ENCODE measurements at regions not wholly inside any gene's neighbourhood (a gene's known extent, or its start where the extent isn't known, plus 50 kb on each side); places are given as distances from the start of the nearest gene placed in this dataset.
"Not testable (repeated sequence)": the region's sequence is repeated elsewhere in the genome, so short reads cannot be mapped to it uniquely, and the experiment has no call there.

- DNase-seq = no peak
Observed at GRCh38 chr10:93222211-93222754, 148.6 kb downstream of the CYP26A1 start.

- no peak for DNase-seq
Observed at GRCh38 chr10:93222876-93223275, 149.2 kb downstream of the CYP26A1 start.

- no peak for DNase-seq
Observed at GRCh38 chr10:93223336-93223735, 149.6 kb downstream of the CYP26A1 start.

DNA sequence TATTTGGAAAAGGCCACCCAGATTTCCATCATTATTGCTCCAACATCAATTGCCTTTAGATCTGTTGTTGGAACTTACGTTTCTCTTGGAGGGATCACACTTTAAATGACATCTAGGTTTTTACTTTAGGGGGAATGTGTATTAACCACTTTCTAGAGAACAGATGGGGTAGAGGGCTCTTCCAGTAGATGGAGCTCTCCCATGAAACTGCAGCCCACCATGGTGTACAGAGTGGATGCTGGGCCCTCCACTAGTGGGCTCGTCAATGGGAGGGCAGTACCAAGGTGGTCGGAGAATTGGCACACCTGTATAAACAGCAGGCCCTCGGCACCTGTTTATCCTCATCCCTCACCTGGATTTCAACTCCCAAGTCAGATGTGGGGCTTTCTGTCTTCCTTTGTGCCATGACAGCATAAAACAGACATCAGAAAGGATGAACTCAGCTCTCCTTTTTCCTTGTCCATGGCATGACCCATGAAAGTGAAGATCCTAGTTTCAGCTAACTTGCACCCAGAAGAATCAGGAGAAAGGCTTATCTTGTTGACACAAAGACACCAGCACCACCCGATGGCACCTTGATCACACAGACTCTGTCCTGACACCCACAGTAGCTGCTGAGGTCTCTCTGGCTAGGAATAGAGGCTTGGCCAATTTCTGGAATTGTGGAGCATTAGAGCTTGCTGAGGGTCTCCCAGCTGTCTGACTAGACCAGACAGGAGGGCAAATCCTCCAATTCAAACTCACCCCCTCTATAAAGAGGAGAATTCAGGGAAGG is 150.5 kb downstream of the CYP26A1 start:
- DNase-seq = no peak

- no peak for DNase-seq
Observed at GRCh38 chr10:93225938-93226337, 152.2 kb downstream of the CYP26A1 start.

GRCh38 chr10:93226619-93227018 is 152.9 kb downstream of the CYP26A1 start:
- DNase-seq = no peak

DNA sequence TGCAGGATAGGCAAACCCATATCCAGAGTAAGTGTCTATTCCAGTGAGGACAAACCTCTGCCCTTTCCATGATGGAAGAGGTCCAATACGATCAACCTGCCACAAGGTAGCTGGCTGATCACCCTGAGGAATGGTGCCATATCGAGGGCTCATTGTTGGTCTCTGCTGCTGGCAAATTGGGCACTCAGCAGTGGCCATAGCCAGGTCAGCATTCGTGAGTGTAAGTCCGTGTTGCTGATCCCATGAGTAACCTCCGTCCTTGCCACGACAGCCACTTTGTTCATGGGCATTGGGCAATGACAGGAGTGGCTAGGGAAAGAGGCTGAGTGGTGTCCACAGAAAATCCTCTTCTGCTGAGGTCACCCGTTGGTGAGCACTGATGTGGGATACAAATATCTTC is 156.9 kb downstream of the CYP26A1 start:
- DNase-seq = not testable (repeated sequence)

DNA sequence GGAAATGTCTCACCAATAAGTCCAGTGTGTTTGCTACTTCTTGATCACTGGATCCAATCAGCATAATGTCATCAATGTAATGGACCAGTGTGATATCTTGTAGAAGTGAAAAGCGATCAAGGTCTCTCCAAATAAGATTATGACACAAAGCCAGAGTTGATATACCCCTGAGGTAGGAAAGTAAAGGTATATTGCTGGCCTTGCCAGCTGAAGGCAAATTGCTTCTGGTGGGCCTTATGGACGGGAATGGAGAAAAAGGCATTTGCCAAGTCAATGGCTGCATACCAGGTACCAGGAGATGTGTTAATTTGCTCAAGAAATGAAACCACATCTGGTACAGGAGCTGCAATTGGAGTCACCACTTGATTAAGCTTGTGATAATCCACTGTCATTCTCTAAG is 158.5 kb downstream of the CYP26A1 start:
- DNase-seq = not testable (repeated sequence)

GRCh38 chr10:93234940-93235339 is 161.2 kb downstream of the CYP26A1 start:
- not testable (repeated sequence) for DNase-seq

DNA sequence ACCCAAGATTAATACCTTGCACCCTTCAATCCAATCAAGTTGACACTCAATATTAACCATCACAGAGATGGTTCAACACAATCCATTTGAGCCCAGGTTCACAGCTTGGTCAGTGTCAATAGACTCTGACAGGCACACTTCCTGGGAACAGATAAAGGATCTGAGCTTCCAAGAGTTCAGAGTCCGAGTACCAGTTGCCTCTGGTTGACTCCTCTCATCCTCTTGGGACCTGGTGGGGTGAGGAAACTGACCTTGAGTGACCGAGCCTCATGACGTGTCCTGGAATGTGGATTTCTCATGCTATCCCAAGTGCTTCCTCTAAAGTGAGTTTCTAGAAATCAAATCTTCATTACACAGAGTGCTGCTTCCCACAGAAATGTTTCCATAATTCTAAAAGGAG is 162.0 kb downstream of the CYP26A1 start:
- no peak for DNase-seq

DNA sequence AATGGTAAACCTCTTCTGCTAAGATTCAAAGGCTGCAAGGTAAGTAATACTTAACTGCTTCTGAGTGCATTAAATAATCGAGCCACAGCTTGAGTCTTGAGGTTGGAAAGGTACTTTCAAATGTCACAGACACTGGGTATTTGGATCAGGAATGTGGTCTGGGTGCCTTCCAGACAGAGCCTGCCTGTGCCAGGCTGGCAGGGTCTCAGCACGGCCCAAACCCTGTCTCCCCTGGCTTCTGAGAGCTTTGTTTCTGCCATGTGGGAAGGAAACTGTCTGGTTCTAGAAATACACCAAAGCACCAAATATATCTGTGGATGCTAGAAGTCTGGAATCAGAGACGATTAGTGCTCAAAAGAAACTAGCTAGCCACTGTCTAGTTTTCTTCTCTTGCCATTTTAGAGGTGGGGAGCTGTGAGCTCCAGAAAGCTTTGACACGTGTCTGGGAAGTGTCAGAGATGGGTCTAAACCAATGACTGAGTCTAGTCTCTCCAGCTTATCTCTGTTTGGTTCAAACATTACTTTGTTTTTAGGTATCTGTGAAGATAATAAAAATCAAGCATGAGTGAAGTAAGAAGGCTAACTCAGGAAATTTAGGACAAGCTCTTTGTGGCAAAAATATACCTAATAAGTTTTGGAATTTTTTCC is 162.8 kb downstream of the CYP26A1 start:
- DNase-seq = no peak

GRCh38 chr10:93245147-93245546 is 171.5 kb downstream of the CYP26A1 start:
- DNase-seq = no peak

GRCh38 chr10:93245779-93246178 is 172.1 kb downstream of the CYP26A1 start:
- DNase-seq = peak; percentile 23

DNA sequence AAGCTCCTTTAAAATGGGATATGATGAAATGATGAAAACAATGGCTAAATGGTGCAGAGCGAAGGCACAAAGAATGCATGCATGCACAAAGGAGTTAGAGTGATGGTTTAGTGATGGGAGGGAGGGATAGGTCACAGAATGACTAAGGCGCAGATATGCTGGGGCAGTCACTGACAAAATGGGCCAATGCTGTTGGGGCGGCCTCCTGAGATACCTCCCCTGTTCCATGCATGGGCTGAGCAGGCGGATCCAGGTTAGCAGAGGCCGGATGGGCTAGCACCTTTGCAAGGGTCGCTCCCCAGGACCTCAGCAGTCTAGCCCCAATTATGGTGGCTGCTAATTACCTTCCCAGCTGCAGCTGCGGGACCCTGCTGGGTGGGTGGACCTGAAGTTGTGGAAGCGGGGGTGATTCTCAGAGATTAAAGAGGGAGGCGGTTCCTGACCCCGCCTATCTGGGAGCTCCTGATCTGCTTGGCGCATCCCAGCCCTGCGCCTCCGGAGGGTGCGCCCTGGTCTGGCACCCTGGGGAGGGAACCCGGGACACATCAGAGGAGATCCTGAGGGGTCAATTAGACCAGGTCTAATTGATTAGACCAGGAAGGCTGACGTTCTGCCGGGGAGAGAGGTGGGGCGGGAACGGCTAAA is 175.0 kb downstream of the CYP26A1 start:
- no peak for DNase-seq

- DNase-seq = no peak
Observed at GRCh38 chr10:93250010-93250409, 176.3 kb downstream of the CYP26A1 start.

DNA sequence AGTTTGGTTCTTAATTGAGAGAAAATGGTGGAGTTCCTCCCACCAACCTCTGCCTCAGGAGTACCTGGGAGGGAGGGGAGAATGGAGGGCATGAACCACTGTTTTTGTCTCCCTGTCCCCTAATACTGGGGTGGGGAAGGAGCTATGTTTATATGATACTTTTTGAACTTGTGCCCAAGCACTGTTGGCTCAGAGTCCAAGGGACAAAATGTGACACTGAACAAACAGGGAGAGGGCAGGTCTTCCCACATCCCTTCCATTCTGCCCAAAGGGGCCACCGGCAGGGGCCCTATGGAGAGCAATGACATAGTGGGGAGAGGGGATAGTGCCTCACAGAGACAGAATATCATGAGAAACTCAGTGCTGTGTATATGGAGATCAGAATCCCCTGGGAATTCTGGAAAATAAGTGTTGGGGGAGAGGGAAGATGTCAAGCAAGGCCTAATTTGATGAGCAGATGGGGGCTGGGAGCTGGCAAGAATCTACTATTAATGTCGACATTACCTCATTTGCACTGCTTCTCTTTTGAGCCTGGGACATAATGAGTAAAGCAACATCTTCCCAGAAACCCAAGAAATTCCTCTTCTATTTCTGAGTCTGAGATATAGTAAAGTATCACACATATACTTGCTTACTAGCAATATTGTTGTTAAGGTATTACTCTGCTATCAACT is 180.6 kb downstream of the CYP26A1 start:
- no peak for DNase-seq

GRCh38 chr10:93255546-93255945 is 181.9 kb downstream of the CYP26A1 start:
- DNase-seq = no peak
